GM12878 (cell line): ENCODE measurements at regions not wholly inside any gene's neighbourhood (a gene's known extent, or its start where the extent isn't known, plus 50 kb on each side); places are given as distances from the start of the nearest gene placed in this dataset. TPM values are rescaled to one million over a fixed set of nuclear protein-coding genes. Genes with fewer than 3 reads are reported as not detected.

Source experiments
- small RNA-seq: library from RNA; depleted of rRNA; stranded (forward); fragments of <200 nt; gene quantifications from one replicate; pipeline ENCODE3, GENCODE V24; 2014
- TF ChIP-seq, protein P1 (sequence below): fragments of 450-650 bp; IDR thresholded peaks from 2 replicates; pipeline ENCODE4 v1.6.1; 2017; ENCODE audit warnings: mild to moderate bottlenecking, moderate library complexity
- TF ChIP-seq, protein P2 (sequence below): IDR thresholded peaks from 2 replicates; pipeline ENCODE4 v1.6.1; 2012; ENCODE audit warnings: mild to moderate bottlenecking, low read depth, low read length

- TF ChIP-seq, protein P1, sequence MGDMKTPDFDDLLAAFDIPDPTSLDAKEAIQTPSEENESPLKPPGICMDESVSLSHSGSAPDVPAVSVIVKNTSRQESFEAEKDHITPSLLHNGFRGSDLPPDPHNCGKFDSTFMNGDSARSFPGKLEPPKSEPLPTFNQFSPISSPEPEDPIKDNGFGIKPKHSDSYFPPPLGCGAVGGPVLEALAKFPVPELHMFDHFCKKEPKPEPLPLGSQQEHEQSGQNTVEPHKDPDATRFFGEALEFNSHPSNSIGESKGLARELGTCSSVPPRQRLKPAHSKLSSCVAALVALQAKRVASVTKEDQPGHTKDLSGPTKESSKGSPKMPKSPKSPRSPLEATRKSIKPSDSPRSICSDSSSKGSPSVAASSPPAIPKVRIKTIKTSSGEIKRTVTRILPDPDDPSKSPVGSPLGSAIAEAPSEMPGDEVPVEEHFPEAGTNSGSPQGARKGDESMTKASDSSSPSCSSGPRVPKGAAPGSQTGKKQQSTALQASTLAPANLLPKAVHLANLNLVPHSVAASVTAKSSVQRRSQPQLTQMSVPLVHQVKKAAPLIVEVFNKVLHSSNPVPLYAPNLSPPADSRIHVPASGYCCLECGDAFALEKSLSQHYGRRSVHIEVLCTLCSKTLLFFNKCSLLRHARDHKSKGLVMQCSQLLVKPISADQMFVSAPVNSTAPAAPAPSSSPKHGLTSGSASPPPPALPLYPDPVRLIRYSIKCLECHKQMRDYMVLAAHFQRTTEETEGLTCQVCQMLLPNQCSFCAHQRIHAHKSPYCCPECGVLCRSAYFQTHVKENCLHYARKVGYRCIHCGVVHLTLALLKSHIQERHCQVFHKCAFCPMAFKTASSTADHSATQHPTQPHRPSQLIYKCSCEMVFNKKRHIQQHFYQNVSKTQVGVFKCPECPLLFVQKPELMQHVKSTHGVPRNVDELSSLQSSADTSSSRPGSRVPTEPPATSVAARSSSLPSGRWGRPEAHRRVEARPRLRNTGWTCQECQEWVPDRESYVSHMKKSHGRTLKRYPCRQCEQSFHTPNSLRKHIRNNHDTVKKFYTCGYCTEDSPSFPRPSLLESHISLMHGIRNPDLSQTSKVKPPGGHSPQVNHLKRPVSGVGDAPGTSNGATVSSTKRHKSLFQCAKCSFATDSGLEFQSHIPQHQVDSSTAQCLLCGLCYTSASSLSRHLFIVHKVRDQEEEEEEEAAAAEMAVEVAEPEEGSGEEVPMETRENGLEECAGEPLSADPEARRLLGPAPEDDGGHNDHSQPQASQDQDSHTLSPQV = no peak
- TF ChIP-seq, protein P2, sequence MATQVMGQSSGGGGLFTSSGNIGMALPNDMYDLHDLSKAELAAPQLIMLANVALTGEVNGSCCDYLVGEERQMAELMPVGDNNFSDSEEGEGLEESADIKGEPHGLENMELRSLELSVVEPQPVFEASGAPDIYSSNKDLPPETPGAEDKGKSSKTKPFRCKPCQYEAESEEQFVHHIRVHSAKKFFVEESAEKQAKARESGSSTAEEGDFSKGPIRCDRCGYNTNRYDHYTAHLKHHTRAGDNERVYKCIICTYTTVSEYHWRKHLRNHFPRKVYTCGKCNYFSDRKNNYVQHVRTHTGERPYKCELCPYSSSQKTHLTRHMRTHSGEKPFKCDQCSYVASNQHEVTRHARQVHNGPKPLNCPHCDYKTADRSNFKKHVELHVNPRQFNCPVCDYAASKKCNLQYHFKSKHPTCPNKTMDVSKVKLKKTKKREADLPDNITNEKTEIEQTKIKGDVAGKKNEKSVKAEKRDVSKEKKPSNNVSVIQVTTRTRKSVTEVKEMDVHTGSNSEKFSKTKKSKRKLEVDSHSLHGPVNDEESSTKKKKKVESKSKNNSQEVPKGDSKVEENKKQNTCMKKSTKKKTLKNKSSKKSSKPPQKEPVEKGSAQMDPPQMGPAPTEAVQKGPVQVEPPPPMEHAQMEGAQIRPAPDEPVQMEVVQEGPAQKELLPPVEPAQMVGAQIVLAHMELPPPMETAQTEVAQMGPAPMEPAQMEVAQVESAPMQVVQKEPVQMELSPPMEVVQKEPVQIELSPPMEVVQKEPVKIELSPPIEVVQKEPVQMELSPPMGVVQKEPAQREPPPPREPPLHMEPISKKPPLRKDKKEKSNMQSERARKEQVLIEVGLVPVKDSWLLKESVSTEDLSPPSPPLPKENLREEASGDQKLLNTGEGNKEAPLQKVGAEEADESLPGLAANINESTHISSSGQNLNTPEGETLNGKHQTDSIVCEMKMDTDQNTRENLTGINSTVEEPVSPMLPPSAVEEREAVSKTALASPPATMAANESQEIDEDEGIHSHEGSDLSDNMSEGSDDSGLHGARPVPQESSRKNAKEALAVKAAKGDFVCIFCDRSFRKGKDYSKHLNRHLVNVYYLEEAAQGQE = no peak
Measured at GRCh38 chr7:142308326-142308725, 50.5 kb upstream of the PRSS58 start (continued).

Small RNA genes lying in the stretch of these regions (small RNA-seq; reads per million reads assigned to genes)
- gene TRBV5-2 = not detected
- gene TRBV8-1 = not detected
- not detected for gene TRBV8-2
